Limb (tissue), 2 donors: ENCODE measurements at regions not wholly inside any gene's neighbourhood (a gene's known extent, or its start where the extent isn't known, plus 50 kb on each side); places are given as distances from the start of the nearest gene placed in this dataset.

Source experiments
- DNase-seq, 2 donors: peaks; one replicate each; pipeline ENCODE4 v3.0.0-alpha.2; 2016; ENCODE audit errors: extremely low spot score in 2 of 2

DNA sequence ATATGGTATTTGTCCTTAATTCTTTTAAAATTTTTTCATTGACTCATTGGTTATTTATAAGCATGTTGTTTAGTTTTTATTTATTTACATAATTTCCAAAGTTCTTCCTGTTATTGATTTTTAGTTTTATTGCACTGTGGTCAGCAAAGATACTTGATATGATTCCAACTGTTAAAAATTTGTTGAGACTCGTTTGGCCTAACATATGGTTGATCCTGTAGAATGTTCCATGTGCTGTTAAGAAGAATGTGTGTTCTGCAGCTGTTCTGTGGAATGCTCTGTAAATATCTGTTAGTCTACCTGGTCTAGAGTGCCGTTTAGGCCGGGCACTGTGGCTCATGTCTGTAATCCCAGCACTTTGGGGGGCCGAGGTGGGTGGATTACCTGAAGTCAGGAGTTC is 197.7 kb downstream of the CD109 start:
- DNase-seq = no peak

DNA sequence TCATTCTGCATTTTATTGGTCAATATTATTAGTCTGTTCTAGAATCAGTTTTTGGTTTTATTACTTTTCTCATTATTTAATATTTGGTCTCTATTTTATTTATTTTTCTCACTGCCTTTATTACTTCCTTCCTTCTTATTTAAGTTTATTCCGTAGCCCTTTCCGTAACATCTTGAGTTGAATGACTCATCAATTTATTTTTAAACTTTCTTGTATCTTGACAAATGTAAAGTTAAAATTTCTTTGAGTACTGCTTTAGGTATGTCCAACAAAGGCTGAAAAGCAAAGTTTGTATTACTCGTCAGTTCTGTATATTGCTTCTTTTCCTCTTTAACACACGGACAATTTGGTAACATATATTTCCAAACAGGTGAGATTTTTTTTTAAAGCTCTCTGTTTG is 192.0 kb downstream of the CD109 start:
- DNase-seq = no peak

DNA sequence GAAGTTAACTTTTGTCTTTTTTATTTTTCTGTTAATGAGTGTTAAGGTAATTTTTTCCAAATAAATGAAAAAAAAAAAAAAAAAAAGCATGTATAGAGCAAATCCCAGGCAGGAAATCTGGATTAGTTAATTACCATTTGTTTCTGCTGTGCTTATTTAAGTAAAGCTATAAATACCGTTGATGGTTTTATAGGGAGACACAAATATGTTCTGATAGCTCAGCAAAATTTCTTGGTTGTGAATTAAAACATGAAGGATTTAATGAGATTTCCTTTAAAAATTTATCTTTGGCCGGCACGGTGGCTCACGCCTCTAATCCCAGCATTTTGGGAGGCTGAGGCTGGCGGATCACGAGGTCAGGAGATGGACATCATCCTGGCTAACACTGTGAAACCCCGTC is 189.4 kb downstream of the CD109 start:
- no peak for DNase-seq

DNA sequence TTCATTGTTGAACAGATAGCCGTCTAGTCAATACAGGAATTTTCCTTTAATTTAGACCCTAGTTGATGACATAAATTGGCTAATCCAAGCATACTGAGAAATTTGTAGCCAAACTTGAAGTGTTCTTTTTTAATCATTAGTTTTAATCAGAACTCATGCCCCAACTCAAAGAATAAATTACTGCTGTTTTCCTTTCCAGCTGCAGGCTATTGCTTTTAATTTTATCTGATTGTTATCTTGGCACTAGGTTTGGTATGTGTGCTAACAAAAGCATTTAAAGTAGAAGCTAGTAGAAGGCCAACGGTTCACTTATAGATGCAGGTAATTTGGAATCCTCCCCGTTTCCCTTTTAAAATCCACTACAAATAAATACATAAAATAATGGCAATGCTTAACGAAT is 188.5 kb downstream of the CD109 start:
- no peak for DNase-seq

DNA sequence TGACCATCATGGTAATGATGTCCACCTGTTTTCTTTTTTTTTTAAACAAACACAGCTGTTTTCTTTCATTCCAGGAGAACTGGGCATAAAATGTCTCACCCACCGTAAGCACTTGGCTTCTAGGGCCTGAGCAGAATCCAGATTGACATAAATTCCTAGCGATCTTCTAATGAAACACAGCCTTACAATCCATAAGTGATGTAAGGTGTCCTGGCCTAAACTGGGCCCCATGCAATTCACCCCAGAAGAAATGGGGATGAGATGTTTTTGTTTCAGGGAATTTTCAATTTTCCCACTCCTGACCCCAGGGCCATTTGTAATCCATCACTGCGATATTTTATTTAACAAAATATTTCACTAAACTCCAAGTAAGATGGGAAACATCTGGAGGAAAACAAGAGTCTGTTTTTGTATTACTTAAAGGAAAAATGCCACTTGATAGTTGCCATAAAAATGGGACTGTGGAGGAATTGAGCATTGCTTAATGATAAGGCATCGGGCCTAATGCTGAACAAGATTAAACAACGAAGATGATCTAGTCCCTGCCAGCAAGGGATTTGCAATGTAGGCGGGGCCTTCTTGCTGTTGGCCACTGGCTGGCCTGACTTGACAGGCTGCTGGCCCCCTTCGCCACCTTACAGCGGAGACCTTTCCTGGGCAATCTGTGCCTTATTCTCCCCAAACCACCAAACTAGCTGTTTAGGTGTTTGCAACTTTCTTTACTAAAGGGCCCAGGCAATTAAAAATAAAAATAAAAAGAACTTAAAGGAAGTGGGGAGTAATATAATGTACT is 183.7 kb downstream of the CD109 start:
- no peak for DNase-seq

DNA sequence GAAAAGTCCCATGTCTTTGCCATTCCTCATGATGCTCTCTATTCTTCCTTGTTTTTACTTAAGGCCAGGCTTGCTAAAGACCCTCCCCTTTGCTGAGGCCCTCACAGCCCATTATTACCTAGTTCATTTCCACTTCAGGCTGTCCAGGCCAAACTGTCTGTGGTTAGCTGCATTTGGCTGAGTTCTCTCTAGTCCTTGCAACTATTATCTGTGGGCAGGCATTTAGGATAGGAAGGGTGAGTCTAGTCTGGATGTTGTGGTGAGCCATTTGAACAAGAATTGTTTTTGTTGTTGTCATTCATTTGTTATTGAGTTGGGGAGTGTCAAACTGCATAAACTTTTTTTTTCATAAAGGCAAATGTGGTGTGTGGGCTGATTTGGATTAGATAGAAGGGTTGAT is 182.4 kb downstream of the CD109 start:
- DNase-seq = no peak
